H1 (cell line): ENCODE measurements at regions not wholly inside any gene's neighbourhood (a gene's known extent, or its start where the extent isn't known, plus 50 kb on each side); places are given as distances from the start of the nearest gene placed in this dataset.

ENCODE experiments used
- CTCF ChIA-PET: fragments of 300-600 bp; sonication (Branson Sonifier 250); formaldehyde crosslinking; loops from one replicate; lab custom pipeline; 2021; ENCODE audit not compliant: partially characterized antibody; lab: Charles Lee
- POLR2A ChIA-PET: fragments of 300-600 bp; sonication (Branson Sonifier 250); formaldehyde crosslinking; loops from one replicate; lab custom pipeline; 2021; ENCODE audit warnings: inconsistent platforms; ENCODE audit not compliant: partially characterized antibody; lab: Charles Lee
- DNase-seq, 2 experiments: peaks; one replicate each; pipeline versions ENCODE4 v3.0.0 to v3.0.0-alpha.2; 2010 to 2022; ENCODE audit warnings: low spot score in 2 of 2, low read depth in 1 of 2, mixed read lengths in 1 of 2
- FAIRE-seq: peaks from 2 replicates; lab custom pipeline; 2011; peaks lifted over from hg19 to GRCh38; lab: Jason Lieb, UNC
- H2AFZ ChIP-seq: 2 replicates; pipeline ENCODE4 v1.8.1; 2012; ENCODE audit warnings: low read length, inconsistent platforms
- H2AK5ac ChIP-seq: 2 replicates; pipeline ENCODE4 v1.6.1; 2013; ENCODE audit warnings: low read depth, low read length
- H2BK120ac ChIP-seq: replicated peaks from 2 replicates; pipeline ENCODE3; 2013; ENCODE audit warnings: low read depth, low read length, inconsistent platforms
- H2BK12ac ChIP-seq: 2 replicates; pipeline ENCODE4 v1.6.1; 2013; ENCODE audit warnings: low read depth, low read length
- H2BK15ac ChIP-seq: 2 replicates; pipeline ENCODE4 v1.6.1; 2013; ENCODE audit warnings: low read length
- H2BK20ac ChIP-seq: 2 replicates; pipeline ENCODE4 v1.6.1; 2013; ENCODE audit warnings: low read length
- H2BK5ac ChIP-seq: 2 replicates; pipeline ENCODE4 v1.6.1; 2013; ENCODE audit warnings: low read depth, low read length
- H3K14ac ChIP-seq: 2 replicates; pipeline ENCODE4 v1.6.1; 2013; ENCODE audit warnings: inconsistent platforms; ENCODE audit not compliant: insufficient read length
- H3K18ac ChIP-seq: 2 replicates; pipeline ENCODE4 v1.6.1; 2013; ENCODE audit warnings: low read length; ENCODE audit errors: extremely low read depth
- H3K23ac ChIP-seq: 2 replicates; pipeline ENCODE4 v1.6.1; 2013; ENCODE audit warnings: inconsistent platforms; ENCODE audit not compliant: insufficient read length
- H3K23me2 ChIP-seq: 2 replicates; pipeline ENCODE4 v1.6.1; 2013; ENCODE audit warnings: low read depth, low read length
- H3K27ac ChIP-seq: 2 replicates; pipeline ENCODE4 v1.6.1; 2011; ENCODE audit warnings: low read depth, low read length, inconsistent platforms
- H3K27me3 ChIP-seq, 4 experiments: replicated peaks in 1 of 4; 1 replicate in 1 of 4; 2 replicates in 3 of 4; pipeline versions ENCODE4 v1.6.1 to v1.8.1; 2011 to 2013; ENCODE audit warnings: low read length in 3 of 4, mild to moderate bottlenecking in 3 of 4, inconsistent platforms in 2 of 4, mixed read lengths in 2 of 4, moderate library complexity in 1 of 4; ENCODE audit not compliant: control insufficient read depth in 3 of 4, insufficient read depth in 3 of 4; ENCODE audit errors: extremely low read depth in 1 of 4
- H3K36me3 ChIP-seq, 4 experiments: 2 replicates each; pipeline versions ENCODE4 v1.6.1 to v1.8.1; 2011 to 2013; ENCODE audit warnings: mild to moderate bottlenecking in 4 of 4, low read length in 3 of 4, moderate library complexity in 2 of 4, control low read depth in 1 of 4, inconsistent platforms in 1 of 4; ENCODE audit not compliant: insufficient read depth in 4 of 4, control insufficient read depth in 2 of 4
- H3K4ac ChIP-seq: replicated peaks from 2 replicates; pipeline ENCODE3; 2013; ENCODE audit warnings: low read length, low read depth, mixed read lengths, inconsistent platforms; ENCODE audit not compliant: insufficient read length
- H3K4me1 ChIP-seq, 4 experiments: replicated peaks in 1 of 4; 1 replicate in 1 of 4; 2 replicates in 3 of 4; pipeline versions ENCODE4 v1.6.1 to v1.8.1; 2011 to 2013; ENCODE audit warnings: low read length in 3 of 4, inconsistent platforms in 2 of 4, mixed read lengths in 1 of 4; ENCODE audit not compliant: insufficient read depth in 4 of 4, control insufficient read depth in 3 of 4
- H3K4me2 ChIP-seq, 2 experiments: 2 replicates each; pipeline versions ENCODE4 v1.6.1 to v1.8.1; 2011 to 2013; ENCODE audit warnings: low read depth in 2 of 2, low read length in 2 of 2, control low read depth in 1 of 2, inconsistent platforms in 1 of 2, mild to moderate bottlenecking in 1 of 2; ENCODE audit not compliant: insufficient read depth in 1 of 2
- H3K4me3 ChIP-seq, 4 experiments: fragments of 200-600, 300-600 bp in 1 of 4; sonication (generic), shearing (Covaris generic), sonication (Bioruptor Twin) in 1 of 4; 2 replicates each; pipeline versions ENCODE4 v1.5.1 to v1.8.1; 2011 to 2016; ENCODE audit warnings: low read length in 4 of 4, low read depth in 3 of 4, control low read depth in 2 of 4, inconsistent platforms in 2 of 4, mild to moderate bottlenecking in 2 of 4, mixed read lengths in 1 of 4, moderate library complexity in 1 of 4; ENCODE audit not compliant: insufficient read depth in 2 of 4; ENCODE audit errors: extremely low read depth in 1 of 4
- H3K56ac ChIP-seq: replicated peaks from 2 replicates; pipeline ENCODE3; 2013; ENCODE audit warnings: low read depth, mild to moderate bottlenecking, mixed read lengths, low read length, inconsistent platforms; ENCODE audit not compliant: insufficient read length
- H3K79me1 ChIP-seq: 2 replicates; pipeline ENCODE4 v1.6.1; 2013; ENCODE audit warnings: low read depth, low read length, control low read depth
- H3K79me2 ChIP-seq, 2 experiments: 2 replicates each; pipeline versions ENCODE4 v1.6.1 to v1.8.1; 2012 to 2013; ENCODE audit warnings: low read length in 2 of 2, mild to moderate bottlenecking in 2 of 2, inconsistent platforms in 1 of 2; ENCODE audit not compliant: insufficient read depth in 2 of 2, control insufficient read depth in 1 of 2
- H3K9ac ChIP-seq, 4 experiments: replicated peaks in 1 of 4; 1 replicate in 1 of 4; 2 replicates in 3 of 4; pipeline versions ENCODE4 v1.6.1 to v1.8.1; 2011 to 2013; ENCODE audit warnings: low read depth in 3 of 4, low read length in 3 of 4, control low read depth in 2 of 4, mild to moderate bottlenecking in 2 of 4, moderate library complexity in 2 of 4, inconsistent platforms in 1 of 4; ENCODE audit errors: extremely low read depth in 1 of 4
- H3K9me3 ChIP-seq, 2 experiments: 2 replicates each; pipeline versions ENCODE4 v1.6.1 to v1.8.1; 2012 to 2013; ENCODE audit warnings: mild to moderate bottlenecking in 2 of 2, moderate library complexity in 2 of 2, control low read depth in 1 of 2, inconsistent platforms in 1 of 2, low read depth in 1 of 2, low read length in 1 of 2, mixed read lengths in 1 of 2; ENCODE audit not compliant: insufficient read depth in 2 of 2
- H4K20me1 ChIP-seq, 2 experiments: replicated peaks in 1 of 2; 2 replicates each; pipeline versions ENCODE3 to v1.8.1; 2011 to 2013; ENCODE audit warnings: inconsistent platforms in 2 of 2, low read length in 2 of 2, mild to moderate bottlenecking in 1 of 2; ENCODE audit not compliant: insufficient read depth in 2 of 2, control insufficient read depth in 1 of 2
- H4K5ac ChIP-seq: 2 replicates; pipeline ENCODE4 v1.6.1; 2013; ENCODE audit warnings: low read length, low read depth, mixed read lengths, inconsistent platforms; ENCODE audit not compliant: insufficient read length
- H4K8ac ChIP-seq: 2 replicates; pipeline ENCODE4 v1.8.0; 2013; ENCODE audit warnings: mild to moderate bottlenecking, moderate library complexity, low read length, inconsistent platforms; ENCODE audit not compliant: insufficient read depth; ENCODE audit errors: extremely low read depth
- H4K91ac ChIP-seq: replicated peaks from 2 replicates; pipeline ENCODE3; 2013; ENCODE audit warnings: low read length, mixed read lengths, inconsistent platforms; ENCODE audit not compliant: insufficient read length
- CBX8 ChIP-seq: fragments of 300-800, 300-1000 bp; sonication (generic); IDR thresholded peaks from 2 replicates; pipeline ENCODE4 v1.7.1; 2016; ENCODE audit warnings: low read depth, low read length, borderline replicate concordance
- PHF8 ChIP-seq: fragments of 200-600 bp; sonication (generic); conservative IDR thresholded peaks from 2 replicates; pipeline ENCODE4 v1.7.1; 2012; ENCODE audit warnings: low read depth, mild to moderate bottlenecking, inconsistent platforms, low read length, moderate library complexity
- WGBS, 2 experiments: shearing (Covaris generic) in 1 of 2; methylation state at CpG; one replicate each; pipeline versions ENCODE4 v1.1.6 to v1.1.7; 2013 to 2015; ENCODE audit warnings: low lambda C conversion rate in 2 of 2, mixed read lengths in 2 of 2, inconsistent platforms in 1 of 2, low coverage in 1 of 2, missing lambda C conversion rate in 1 of 2; ENCODE audit not compliant: insufficient replicate concordance in 2 of 2, insufficient coverage in 1 of 2, insufficient read length in 1 of 2; ENCODE audit errors: extremely low coverage in 1 of 2, missing lambda C conversion rate in 1 of 2; 5-methylcytosine and 5-hydroxymethylcytosine counted together

- Histone ChIP-seq H4K5ac (no peak overlapping the region), H4K8ac (no peak overlapping the region), H3K18ac (no peak overlapping the region; the same call in 1 of the 2 replicates), H4K91ac (no peak overlapping the region), H2BK5ac (no peak overlapping the region), H3K9ac (no peak overlapping the region), H3K4me1 (peaks cover 0 to 7% (median 0%) of the 10 kb centered on the region in 4 experiments; a peak in 3 of 7 replicates), H3K23me2 (no peaks in the 10 kb centered on the region), H4K20me1 (no peaks in the 10 kb centered on the region), H2BK12ac (peak overlapping the region; percentile 19; the same call in 1 of the 2 replicates), H2AFZ (no peak overlapping the region), H3K36me3 (no peaks in the 10 kb centered on the region), H3K4ac (no peak overlapping the region), H3K23ac (no peak overlapping the region), H3K27me3 (no peaks in the 10 kb centered on the region), H2BK15ac (no peak overlapping the region), H3K27ac (no peak overlapping the region), H2BK20ac (0 out of 2 replicates have a peak overlapping the region, but pooled peaks have one; percentile 32), H3K14ac (no peak overlapping the region), H3K79me1 (no peaks in the 10 kb centered on the region), H3K56ac (no peak overlapping the region), H2AK5ac (peak overlapping the region; percentile 5; the same call in 1 of the 2 replicates), H3K9me3 (no peaks in the 10 kb centered on the region), H3K4me3 (no peak overlapping the region), H3K79me2 (no peaks in the 10 kb centered on the region), H2BK120ac (no peak overlapping the region), H3K4me2 (no peak overlapping the region)
- ChIA-PET POLR2A (interaction anchor here (1.0 kb wide), 1 partner anchor 10 kb away, joined by 3 read pairs; no protein-coding TSS in a partner anchor), CTCF (interaction anchor here (0.5 to 1.7 kb wide), 9 partner anchors 12 to 892 kb away, joined by 3 to 4 read pairs (median 3); no protein-coding TSS in a partner anchor)
- FAIRE-seq: no peak
- no peak for DNase-seq
- WGBS, 2 experiments: 97% methylated on average over 4 of the region's 4 CpGs; no CpG with 5 or more reads in 1 of the 2 experiments
- TF ChIP-seq CBX8 (no peak), PHF8 (no peak)
These were observed 74.8 kb upstream of the MLN start for GRCh38 chr6:33878562-33878961.
